Dermis microvascular lymphatic vessel endothelial cell (primary cell): ENCODE measurements at regions not wholly inside any gene's neighbourhood (a gene's known extent, or its start where the extent isn't known, plus 50 kb on each side); places are given as distances from the start of the nearest gene placed in this dataset.
"Not testable (repeated sequence)": the region's sequence is repeated elsewhere in the genome, so short reads cannot be mapped to it uniquely, and the experiment has no call there.

Experiments used
- DNase-seq, 2 donors: peaks; one replicate each; pipeline versions ENCODE4 v3.0.0 to v3.0.0-alpha.2; 2010; ENCODE audit warnings: low read depth in 2 of 2

GRCh38 chr6:28794175-28795002, 129.4 kb downstream of the TRIM27 start:
- DNase-seq: peak in 1 of 2 donors; percentile 45

DNA sequence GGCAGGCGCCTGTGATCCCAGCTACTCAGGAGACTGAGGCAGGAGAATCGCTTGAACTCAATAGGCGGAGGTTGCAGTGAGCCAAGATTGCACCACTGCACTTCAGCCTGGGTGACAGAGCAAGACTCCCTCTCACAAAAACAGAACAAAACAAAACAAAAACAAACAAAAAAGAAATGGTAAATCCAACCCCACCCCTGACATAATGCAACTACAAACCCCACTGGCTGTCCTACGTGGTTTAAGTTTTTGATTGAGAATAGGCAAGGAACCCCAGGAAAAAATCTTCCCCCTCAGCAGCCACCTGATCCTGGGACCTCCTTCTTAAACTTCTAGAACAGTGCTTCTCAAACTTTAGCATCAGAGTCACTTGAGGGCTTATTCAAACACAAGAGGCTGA, 123.1 kb downstream of the TRIM27 start:
- DNase-seq: not testable (repeated sequence)

- peak in 1 of 2 donors; percentile 3 for DNase-seq
Observed at GRCh38 chr6:28802417-28803336, 121.1 kb downstream of the TRIM27 start.

GRCh38 chr6:28803337-28803709, 120.5 kb downstream of the TRIM27 start:
- no peak for DNase-seq

- peak; percentile 18 to 43 for DNase-seq
Observed at GRCh38 chr6:28807682-28808280, 116.0 kb downstream of the TRIM27 start.

- no peak for DNase-seq
Observed at GRCh38 chr6:28808383-28808782, 115.4 kb downstream of the TRIM27 start.

DNA sequence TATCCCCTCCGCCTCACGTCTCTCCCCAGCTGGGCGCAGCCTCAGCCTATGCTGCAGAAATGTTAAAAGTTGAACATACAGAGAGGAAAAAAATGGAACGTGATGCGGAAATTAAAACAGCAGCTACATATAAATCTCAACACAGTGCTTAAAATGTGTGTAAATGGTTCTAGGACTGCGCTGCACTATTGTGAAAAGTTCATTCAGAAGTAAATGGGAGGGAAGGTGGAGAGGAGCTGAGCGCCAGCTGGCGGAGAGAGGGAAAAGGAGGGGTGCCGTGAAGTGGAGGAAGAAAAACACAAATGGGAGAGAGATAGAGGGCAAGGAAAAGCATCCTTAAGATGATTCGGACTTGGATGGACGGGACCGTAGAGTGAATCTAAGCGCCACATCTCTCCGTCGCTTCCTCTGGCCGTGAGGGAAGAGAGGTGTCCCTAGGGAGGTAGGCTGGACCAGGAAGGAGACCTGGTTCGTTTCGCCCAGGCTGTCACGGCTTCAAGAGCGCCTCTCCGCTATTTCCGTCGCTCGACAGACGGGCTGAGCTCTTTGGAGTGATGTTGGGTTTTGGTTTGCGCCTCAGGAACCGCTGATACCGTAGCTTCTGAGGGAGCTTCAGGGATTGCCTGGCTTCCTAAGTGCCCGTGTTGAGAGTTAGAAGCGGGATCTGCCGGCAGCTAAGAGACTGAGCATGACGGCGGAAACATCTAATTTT, 113.7 kb downstream of the TRIM27 start:
- no peak for DNase-seq

GRCh38 chr6:28810659-28811053, 113.1 kb downstream of the TRIM27 start:
- no peak for DNase-seq

DNA sequence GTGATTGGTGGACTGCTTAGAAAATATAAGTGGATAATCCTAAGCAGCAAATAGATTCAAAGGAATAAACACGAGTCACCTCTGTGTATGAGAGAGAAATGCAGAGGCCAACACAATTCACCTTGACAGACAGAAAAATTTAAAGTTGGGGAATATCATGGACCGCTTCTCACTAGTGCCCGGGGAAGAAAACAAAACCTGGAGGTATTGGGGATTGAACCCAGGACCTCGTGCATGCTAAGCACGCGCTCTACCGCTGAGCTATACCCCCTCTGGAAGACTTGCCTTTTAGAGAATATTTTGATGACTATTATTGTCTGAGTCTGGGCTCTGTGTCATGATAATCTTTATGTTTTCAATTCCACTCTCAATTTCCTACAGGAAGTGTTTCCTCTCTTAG, 111.9 kb downstream of the TRIM27 start:
- DNase-seq: no peak

GRCh38 chr6:28812778-28813569, 110.8 kb downstream of the TRIM27 start:
- no peak for DNase-seq

DNA sequence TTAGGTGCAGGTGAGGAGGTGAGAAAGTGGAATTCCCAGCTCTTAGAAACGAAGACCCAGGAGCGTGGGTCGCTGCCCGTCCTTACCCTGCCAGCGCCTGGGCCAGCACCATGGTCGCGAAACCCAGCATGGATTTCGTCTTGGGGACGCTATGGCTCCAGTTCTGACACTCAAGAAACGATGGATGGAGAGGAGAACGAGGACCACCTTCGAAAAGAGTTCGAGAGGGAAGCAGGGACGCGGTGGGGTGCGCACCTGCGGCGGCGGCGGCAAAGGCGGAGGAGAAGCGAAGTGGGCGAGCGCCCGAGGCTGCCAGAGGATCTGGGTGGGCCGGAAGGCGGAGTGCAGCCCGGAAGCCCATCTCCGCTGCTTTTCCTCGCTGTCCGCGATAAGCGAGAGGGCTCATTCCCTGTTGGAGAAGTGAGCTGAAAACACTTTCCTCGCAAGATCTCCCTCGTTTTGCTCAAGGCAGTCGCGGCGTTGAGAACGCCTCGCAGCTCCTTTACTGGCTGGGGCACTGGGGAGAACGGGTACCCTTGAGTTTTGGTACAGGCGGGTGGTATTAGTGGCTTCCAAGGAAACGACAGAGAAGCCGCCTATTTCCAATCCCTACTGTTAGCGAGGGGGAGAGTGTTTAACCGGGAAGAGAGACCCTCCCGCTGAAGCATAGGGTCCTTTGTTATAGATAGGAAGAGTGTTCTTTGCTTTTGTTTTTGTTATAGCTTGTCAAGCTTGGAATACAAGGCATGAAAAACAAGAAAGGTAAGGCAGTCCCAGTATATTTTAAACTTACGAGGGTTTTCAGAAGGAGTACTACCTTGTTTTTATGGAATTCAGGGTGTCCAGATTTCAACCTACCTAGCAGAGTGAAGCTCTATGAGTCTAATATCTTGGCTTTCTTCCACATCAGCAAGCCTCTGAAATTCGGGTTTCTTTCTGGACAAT, 109.5 kb downstream of the TRIM27 start:
- DNase-seq: no peak

DNA sequence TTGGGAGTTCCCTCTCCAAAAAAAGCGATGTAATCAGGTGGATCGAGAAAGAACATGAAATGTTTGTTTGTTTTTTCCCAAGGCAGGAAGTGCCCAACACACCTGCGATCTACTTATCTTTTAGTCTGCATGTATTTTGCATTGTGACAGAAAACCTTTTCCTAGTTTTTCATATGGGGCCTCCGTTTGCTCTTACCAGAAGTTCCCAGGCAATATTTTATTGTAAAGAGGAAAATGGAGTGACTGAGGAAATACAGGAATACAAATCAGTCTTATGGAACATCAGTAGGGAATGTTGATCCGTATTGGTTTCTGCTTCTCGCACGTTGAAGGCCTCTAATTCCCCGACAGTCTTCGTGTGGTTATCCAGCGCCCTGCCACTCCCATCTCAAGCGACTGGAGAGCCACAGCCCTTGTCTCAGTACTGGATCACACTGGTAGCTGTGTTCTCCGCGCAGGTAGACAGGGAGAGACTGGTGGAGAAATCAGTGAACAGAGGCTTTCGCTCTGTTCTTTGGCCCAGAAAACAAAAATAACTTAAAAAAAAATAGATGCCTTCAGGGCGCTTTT, 107.4 kb downstream of the TRIM27 start:
- no peak for DNase-seq

DNA sequence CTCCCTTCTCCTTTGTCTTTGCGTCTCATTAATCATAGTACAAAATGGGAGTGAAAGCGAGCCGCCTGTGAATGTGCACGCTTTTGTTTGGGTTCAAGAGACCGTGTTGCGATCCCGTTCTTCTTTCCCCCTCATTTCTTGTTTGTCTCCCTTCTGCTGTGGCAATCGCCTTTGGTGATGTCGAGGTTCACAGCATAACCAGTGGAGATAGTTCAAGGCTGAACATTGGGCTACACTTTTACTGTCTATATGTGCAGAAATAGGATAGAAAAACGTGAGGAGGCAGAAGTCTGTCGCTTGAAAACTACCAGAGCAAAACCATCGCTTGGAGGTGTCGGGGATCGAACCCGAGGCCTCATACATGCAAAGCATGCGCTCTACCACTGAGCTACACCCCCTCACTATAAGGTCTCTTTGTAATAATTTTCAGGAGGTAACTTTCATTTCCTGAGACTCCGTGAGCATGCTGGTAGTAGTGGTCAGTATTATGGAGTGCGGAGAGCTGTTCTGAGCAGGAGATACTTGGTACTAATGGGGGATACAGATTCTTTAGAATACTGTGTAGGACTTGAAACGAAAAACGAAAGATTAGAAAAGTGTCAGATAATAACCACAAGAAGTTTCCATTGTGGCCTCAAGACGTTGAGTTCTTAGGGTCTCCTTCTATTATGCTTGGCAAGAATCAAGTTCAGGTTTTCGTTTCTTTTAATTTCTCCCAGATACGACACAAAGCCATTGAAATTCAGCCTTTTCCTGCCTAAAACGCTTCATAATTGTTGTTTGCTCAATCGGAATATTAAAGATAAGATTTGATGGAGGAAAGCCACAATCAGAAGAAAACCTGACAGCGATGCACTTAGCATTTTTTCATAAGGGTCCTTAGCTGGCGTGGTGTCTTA, 106.6 kb downstream of the TRIM27 start:
- DNase-seq: peak in 1 of 2 donors; percentile 10

GRCh38 chr6:28817808-28818145, 106.0 kb downstream of the TRIM27 start:
- DNase-seq: no peak

DNA sequence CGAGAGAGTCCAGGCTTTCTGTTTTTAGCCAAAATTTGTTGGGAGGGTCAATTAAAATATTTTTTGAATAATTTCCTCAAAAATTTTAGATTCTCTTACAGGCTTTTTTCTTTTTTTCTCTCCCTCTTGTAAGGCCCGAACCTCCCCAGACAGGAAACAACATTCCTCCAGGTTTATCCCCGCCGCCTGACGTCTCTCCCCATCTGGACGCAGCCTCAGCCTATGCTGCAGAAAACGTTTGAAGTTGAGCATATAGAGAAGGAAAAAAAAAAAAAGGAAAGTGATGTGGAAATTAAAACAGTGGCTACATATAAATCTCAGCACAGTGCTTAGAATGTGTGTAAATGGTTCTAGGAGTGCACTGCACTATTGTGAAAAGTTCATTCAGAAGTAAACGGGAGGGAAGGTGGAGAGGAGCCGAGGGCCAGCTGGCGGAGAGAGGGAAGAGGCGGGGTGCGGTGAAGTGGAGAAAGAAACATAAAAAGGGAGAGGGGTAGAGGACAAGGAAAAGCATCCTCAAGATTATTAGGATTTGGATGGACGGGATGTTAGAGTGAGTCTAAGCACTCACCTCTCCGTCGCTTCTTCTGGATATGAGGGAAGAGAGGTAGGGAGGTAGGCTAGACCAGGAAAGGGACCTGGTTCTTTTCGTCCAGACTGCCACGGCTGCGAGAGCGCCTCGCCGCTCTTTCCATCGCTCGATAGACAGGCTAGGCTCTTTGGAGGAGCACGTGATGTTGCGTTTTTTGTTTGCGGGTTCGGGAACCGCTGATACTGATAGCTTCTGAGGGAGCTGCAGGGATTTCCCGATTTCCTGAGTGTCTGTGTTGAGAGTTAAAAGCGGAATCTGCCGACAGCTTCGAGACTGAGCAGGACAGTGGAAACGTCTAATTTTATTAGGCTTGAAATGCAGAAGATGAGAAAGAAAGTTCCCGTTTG, 98.7 kb downstream of the TRIM27 start:
- no peak for DNase-seq

GRCh38 chr6:28825732-28826293, 98.0 kb downstream of the TRIM27 start:
- DNase-seq: no peak

DNA sequence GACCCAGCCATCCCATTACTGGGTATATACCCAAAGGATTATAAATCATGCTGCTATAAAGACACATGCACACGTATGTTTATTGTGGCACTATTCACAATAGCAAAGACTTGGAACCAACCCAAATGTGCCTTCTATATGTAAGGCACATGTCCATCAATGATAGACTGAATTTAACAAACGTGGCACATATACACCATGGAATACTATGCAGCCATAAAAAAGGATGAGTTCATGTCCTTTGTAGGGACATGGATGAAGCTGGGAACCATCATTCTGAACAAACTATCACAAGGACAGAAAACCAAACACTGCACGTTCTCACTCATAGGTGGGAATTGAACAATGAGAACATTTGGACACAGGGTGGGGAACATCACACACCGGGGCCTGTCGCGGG, 92.1 kb downstream of the TRIM27 start:
- DNase-seq: not testable (repeated sequence)
